GM19324 (cell line): ENCODE measurements at regions not wholly inside any gene's neighbourhood (a gene's known extent, or its start where the extent isn't known, plus 50 kb on each side); places are given as distances from the start of the nearest gene placed in this dataset.
A peak's percentile ranks its signal among the peaks of the same experiment; 100 is the strongest.
"Not testable (repeated sequence)": the region's sequence is repeated elsewhere in the genome, so short reads cannot be mapped to it uniquely, and the experiment has no call there.

Experiments
- ATAC-seq: cut with Tn5 transposase; IDR thresholded peaks from one replicate; pipeline ENCODE4 v1.9.1; 2021; ENCODE audit warnings: mild to moderate bottlenecking, moderate library complexity; ENCODE audit not compliant: unreplicated experiment, low FRiP score

GRCh38 chr9:3773362-3774060 lies 247.7 kb upstream of the RFX3 start:
- no peak for ATAC-seq

GRCh38 chr9:3769646-3770045 lies 243.8 kb upstream of the RFX3 start:
- no peak for ATAC-seq

GRCh38 chr9:3768712-3769457 lies 243.1 kb upstream of the RFX3 start:
- no peak for ATAC-seq

GRCh38 chr9:3768286-3768685 lies 242.5 kb upstream of the RFX3 start:
- no peak for ATAC-seq

- ATAC-seq: no peak
Measured at GRCh38 chr9:3762076-3762475, 236.3 kb upstream of the RFX3 start.

GRCh38 chr9:3760031-3760430 lies 234.2 kb upstream of the RFX3 start:
- ATAC-seq: no peak

- no peak for ATAC-seq
Measured at GRCh38 chr9:3758816-3759576, 233.2 kb upstream of the RFX3 start.

GRCh38 chr9:3756071-3756470 lies 230.3 kb upstream of the RFX3 start:
- peak; percentile 57 for ATAC-seq

- ATAC-seq: no peak
Measured at GRCh38 chr9:3751125-3751758, 225.4 kb upstream of the RFX3 start.

- no peak for ATAC-seq
Measured at GRCh38 chr9:3750321-3750720, 224.5 kb upstream of the RFX3 start.

GRCh38 chr9:3746296-3747275 lies 220.8 kb upstream of the RFX3 start:
- no peak for ATAC-seq

- no peak for ATAC-seq
Measured at GRCh38 chr9:3743901-3744413, 218.2 kb upstream of the RFX3 start.

- ATAC-seq: no peak
Measured at GRCh38 chr9:3742586-3742985, 216.8 kb upstream of the RFX3 start.

- ATAC-seq: no peak
Measured at GRCh38 chr9:3741729-3742128, 215.9 kb upstream of the RFX3 start.

GRCh38 chr9:3740690-3741419 lies 215.1 kb upstream of the RFX3 start:
- ATAC-seq: no peak

GRCh38 chr9:3736161-3736560 lies 210.4 kb upstream of the RFX3 start:
- ATAC-seq: no peak

GRCh38 chr9:3735251-3735650 lies 209.4 kb upstream of the RFX3 start:
- no peak for ATAC-seq

GRCh38 chr9:3733527-3734262 lies 207.9 kb upstream of the RFX3 start:
- not testable (repeated sequence) for ATAC-seq
